SKM-1 treated with dmso at 0.1 percent for 144 hours (cell line): ENCODE measurements at regions not wholly inside any gene's neighbourhood (a gene's known extent, or its start where the extent isn't known, plus 50 kb on each side); places are given as distances from the start of the nearest gene placed in this dataset.

Source experiments
- DNase-seq: peaks from one replicate; lab custom pipeline; 2025; ENCODE audit not compliant: unreplicated experiment; lab: John Stamatoyannopoulos, UW

- no peak for DNase-seq
Measured at GRCh38 chr5:77157732-77158532, 52.5 kb upstream of the PDE8B start.

GRCh38 chr5:77156379-77156778 lies 54.1 kb upstream of the PDE8B start:
- DNase-seq, result no peak

GRCh38 chr5:77155179-77155785 lies 55.2 kb upstream of the PDE8B start:
- DNase-seq, result no peak

GRCh38 chr5:77152441-77152840 lies 58.0 kb upstream of the PDE8B start:
- DNase-seq, result no peak

- DNase-seq, result no peak
Measured at GRCh38 chr5:77151501-77151900, 59.0 kb upstream of the PDE8B start.

GRCh38 chr5:77146896-77147295 lies 59.8 kb upstream of the ZBED3 start:
- peak; percentile 42 for DNase-seq

- no peak for DNase-seq
Measured at GRCh38 chr5:77145666-77146065, 58.6 kb upstream of the ZBED3 start.

GRCh38 chr5:77144837-77145139 lies 57.7 kb upstream of the ZBED3 start:
- DNase-seq, result no peak

GRCh38 chr5:77143998-77144836 lies 57.1 kb upstream of the ZBED3 start:
- peak; percentile 82 for DNase-seq

GRCh38 chr5:77140350-77140749 lies 53.3 kb upstream of the ZBED3 start:
- no peak for DNase-seq

GRCh38 chr5:77139001-77139400 lies 51.9 kb upstream of the ZBED3 start:
- DNase-seq, result no peak
